Suprapubic skin (tissue), 4 donors: ENCODE measurements at regions not wholly inside any gene's neighbourhood (a gene's known extent, or its start where the extent isn't known, plus 50 kb on each side); places are given as distances from the start of the nearest gene placed in this dataset.

Source experiments
- POLR2A ChIP-seq, 2 donors: fragments of 450-650 bp; IDR thresholded peaks; one replicate each; pipeline ENCODE4 v1.6.1; 2017; ENCODE audit warnings: antibody characterized with exemption in 2 of 2, mild to moderate bottlenecking in 2 of 2, moderate library complexity in 2 of 2
- POLR2AphosphoS5 ChIP-seq, 3 donors: sonication (generic); formaldehyde crosslinking; IDR thresholded peaks; one replicate each; pipeline ENCODE4 v1.6.1; 2017; ENCODE audit warnings: antibody characterized with exemption in 3 of 3
- TF ChIP-seq, protein P1 (sequence below), 2 donors: fragments of 200-600 bp in 1 of 2; fragments of 450-650 bp in 1 of 2; sonication (generic) in 1 of 2; IDR thresholded peaks; one replicate each; pipeline ENCODE4 v1.5.1; 2016 to 2019; ENCODE audit warnings: antibody characterized with exemption in 2 of 2, mild to moderate bottlenecking in 1 of 2, moderate library complexity in 1 of 2

DNA sequence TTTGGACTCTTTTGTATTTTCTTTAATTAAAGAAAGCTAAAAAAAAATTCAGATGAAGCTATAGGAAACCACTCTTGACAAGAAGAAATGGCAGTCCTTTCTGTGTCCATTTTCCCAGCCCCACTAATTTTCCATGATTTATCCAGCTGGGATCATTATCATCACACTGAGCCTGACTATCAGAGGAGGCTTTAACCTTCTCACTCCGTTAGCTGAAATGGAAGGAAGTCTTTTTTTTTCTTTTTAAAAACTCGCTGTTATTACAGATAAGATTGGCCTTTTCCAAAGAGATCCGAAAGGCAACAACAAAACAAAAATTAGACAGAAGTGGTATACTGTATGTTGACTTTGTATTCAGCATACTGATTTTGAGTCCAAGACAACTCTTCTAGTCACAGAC lies 366.2 kb upstream of the ROPN1 start:
- TF ChIP-seq, protein P1, sequence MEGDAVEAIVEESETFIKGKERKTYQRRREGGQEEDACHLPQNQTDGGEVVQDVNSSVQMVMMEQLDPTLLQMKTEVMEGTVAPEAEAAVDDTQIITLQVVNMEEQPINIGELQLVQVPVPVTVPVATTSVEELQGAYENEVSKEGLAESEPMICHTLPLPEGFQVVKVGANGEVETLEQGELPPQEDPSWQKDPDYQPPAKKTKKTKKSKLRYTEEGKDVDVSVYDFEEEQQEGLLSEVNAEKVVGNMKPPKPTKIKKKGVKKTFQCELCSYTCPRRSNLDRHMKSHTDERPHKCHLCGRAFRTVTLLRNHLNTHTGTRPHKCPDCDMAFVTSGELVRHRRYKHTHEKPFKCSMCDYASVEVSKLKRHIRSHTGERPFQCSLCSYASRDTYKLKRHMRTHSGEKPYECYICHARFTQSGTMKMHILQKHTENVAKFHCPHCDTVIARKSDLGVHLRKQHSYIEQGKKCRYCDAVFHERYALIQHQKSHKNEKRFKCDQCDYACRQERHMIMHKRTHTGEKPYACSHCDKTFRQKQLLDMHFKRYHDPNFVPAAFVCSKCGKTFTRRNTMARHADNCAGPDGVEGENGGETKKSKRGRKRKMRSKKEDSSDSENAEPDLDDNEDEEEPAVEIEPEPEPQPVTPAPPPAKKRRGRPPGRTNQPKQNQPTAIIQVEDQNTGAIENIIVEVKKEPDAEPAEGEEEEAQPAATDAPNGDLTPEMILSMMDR (IDR thresholded peaks at IDR 0.05) = no peak
- TF ChIP-seq POLR2AphosphoS5 (IDR thresholded peaks at IDR 0.05) (no peak), POLR2A (IDR thresholded peaks at IDR 0.05) (no peak)
